RWPE2 (cell line): ENCODE measurements at regions not wholly inside any gene's neighbourhood (a gene's known extent, or its start where the extent isn't known, plus 50 kb on each side); places are given as distances from the start of the nearest gene placed in this dataset.

Source experiments
- ATAC-seq: fragments of 200-7000 bp; cut with Tn5 transposase; 3 replicates; pipeline ENCODE4 v1.9.1; 2021; ENCODE audit warnings: low read depth
- DNase-seq: peaks from one replicate; pipeline ENCODE4 v3.0.0-alpha.2; 2020; ENCODE audit warnings: low spot score
- H3K27ac ChIP-seq: fragments of 450-650 bp; 2 replicates; pipeline ENCODE4 v1.5.1; 2017; ENCODE audit warnings: mild to moderate bottlenecking; ENCODE audit not compliant: poor library complexity, severe bottlenecking
- H3K27me3 ChIP-seq: fragments of 250-450 bp; sonication (Bioruptor Pico); 2 replicates; pipeline ENCODE4 v1.5.1; 2021; ENCODE audit warnings: mild to moderate bottlenecking, moderate library complexity; ENCODE audit not compliant: insufficient read depth, poor library complexity, severe bottlenecking
- H3K36me3 ChIP-seq: fragments of 250-450 bp; sonication (Bioruptor Pico); 2 replicates; pipeline ENCODE4 v1.5.1; 2020; ENCODE audit warnings: low read depth, mild to moderate bottlenecking, moderate library complexity
- H3K4me1 ChIP-seq: fragments of 250-450 bp; sonication (Bioruptor Pico); 2 replicates; pipeline ENCODE4 v1.5.1; 2021; ENCODE audit warnings: mild to moderate bottlenecking, moderate library complexity; ENCODE audit not compliant: insufficient read depth, poor library complexity, severe bottlenecking
- H3K4me3 ChIP-seq: fragments of 250-450 bp; sonication (Bioruptor Pico); 2 replicates; pipeline ENCODE4 v1.5.1; 2021; ENCODE audit warnings: mild to moderate bottlenecking, moderate library complexity; ENCODE audit not compliant: severe bottlenecking
- H3K9me3 ChIP-seq: fragments of 250-450 bp; sonication (Bioruptor Pico); 2 replicates; pipeline ENCODE4 v1.5.1; 2021; ENCODE audit warnings: mild to moderate bottlenecking, moderate library complexity; ENCODE audit not compliant: severe bottlenecking
- TF ChIP-seq, protein P1 (sequence below): fragments of 450-650 bp; IDR thresholded peaks from one replicate; pipeline ENCODE4 v1.5.1; 2017; ENCODE audit warnings: mild to moderate bottlenecking, moderate library complexity; ENCODE audit not compliant: poor library complexity, severe bottlenecking

DNA sequence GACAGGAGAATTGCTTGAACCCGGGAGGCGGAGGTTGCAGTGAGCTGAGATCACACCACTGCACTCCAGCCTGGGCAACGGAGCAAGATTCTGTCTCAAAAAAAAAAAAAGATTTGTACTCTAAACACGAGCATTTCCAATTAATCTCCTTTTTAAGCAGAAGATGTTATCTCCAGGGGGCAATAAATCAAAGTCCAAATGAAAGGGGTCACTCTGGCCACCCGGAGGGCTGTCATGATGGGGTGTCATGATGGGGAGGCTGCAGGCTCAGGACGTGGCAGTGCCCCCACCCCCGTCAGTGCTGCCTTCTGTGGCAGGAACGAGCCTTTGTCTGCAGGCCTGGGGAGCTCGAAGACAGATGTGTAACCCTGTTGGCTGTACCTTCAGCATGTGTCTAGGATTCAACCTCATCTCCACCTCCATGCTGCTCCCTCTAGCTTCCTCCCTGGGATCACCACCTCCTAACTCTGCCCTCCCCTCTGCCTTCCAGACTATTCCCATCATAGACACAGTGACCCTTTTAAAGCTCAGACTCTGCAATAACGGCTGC, 76.9 kb upstream of the YWHAQ start:
- no peak for ATAC-seq
- H3K4me1 ChIP-seq, result peaks cover 12% of the 10 kb centered on the region
- TF ChIP-seq, protein P1, sequence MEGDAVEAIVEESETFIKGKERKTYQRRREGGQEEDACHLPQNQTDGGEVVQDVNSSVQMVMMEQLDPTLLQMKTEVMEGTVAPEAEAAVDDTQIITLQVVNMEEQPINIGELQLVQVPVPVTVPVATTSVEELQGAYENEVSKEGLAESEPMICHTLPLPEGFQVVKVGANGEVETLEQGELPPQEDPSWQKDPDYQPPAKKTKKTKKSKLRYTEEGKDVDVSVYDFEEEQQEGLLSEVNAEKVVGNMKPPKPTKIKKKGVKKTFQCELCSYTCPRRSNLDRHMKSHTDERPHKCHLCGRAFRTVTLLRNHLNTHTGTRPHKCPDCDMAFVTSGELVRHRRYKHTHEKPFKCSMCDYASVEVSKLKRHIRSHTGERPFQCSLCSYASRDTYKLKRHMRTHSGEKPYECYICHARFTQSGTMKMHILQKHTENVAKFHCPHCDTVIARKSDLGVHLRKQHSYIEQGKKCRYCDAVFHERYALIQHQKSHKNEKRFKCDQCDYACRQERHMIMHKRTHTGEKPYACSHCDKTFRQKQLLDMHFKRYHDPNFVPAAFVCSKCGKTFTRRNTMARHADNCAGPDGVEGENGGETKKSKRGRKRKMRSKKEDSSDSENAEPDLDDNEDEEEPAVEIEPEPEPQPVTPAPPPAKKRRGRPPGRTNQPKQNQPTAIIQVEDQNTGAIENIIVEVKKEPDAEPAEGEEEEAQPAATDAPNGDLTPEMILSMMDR, result no peak
- H3K9me3 ChIP-seq, result no peaks in the 10 kb centered on the region
- no peaks in the 10 kb centered on the region for H3K36me3 ChIP-seq
- no peak for DNase-seq
- no peaks in the 10 kb centered on the region for H3K27me3 ChIP-seq
- no peak overlapping the region for H3K4me3 ChIP-seq
- no peak overlapping the region for H3K27ac ChIP-seq

DNA sequence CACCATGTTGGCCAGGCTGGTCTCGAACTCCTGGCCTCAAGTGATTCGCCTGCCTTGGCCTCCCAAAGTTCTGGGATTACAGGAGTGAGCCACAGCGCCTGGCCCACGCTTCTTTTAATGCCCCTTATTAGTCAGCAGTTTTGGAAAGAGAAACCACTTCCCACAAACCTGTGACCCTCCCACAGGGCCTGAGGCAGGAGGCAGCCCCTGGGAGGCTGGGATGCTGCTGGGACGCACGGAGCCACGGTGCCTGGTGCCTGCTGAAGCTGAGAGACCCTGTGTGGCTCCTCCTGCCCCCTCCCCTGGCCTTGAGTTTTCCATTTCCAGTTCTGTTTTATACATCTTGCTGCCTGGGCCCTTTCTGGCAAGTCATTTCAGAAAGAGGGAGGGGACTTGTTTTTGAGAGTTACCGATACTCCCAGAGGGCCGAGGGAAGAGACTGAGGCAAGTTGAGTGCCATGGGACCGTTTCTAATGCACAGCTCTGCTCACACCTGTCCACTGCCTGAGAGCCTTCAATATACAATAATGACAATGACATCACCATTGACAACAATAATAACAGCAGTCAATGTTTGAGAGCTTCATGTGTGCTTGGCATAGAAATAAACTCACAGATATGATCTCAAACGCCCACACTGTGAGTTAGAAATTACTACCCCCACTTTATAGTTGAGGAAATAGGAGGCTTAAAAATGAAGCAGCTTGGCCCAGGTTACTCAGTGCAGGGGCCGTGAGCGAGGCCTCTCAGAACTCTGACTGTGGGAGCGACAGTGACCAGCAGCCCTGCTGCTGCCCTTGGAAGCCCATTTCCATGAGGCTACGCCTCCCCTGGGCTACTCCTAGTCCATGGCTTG, 78.1 kb upstream of the YWHAQ start:
- Histone ChIP-seq H3K36me3 (no peaks in the 10 kb centered on the region), H3K27ac (no peak overlapping the region), H3K27me3 (no peaks in the 10 kb centered on the region), H3K9me3 (no peaks in the 10 kb centered on the region), H3K4me3 (no peak overlapping the region), H3K4me1 (peaks cover 3% of the 10 kb centered on the region)
- no peak for ATAC-seq
- TF ChIP-seq, protein P1, result no peak
- DNase-seq, result no peak

DNA sequence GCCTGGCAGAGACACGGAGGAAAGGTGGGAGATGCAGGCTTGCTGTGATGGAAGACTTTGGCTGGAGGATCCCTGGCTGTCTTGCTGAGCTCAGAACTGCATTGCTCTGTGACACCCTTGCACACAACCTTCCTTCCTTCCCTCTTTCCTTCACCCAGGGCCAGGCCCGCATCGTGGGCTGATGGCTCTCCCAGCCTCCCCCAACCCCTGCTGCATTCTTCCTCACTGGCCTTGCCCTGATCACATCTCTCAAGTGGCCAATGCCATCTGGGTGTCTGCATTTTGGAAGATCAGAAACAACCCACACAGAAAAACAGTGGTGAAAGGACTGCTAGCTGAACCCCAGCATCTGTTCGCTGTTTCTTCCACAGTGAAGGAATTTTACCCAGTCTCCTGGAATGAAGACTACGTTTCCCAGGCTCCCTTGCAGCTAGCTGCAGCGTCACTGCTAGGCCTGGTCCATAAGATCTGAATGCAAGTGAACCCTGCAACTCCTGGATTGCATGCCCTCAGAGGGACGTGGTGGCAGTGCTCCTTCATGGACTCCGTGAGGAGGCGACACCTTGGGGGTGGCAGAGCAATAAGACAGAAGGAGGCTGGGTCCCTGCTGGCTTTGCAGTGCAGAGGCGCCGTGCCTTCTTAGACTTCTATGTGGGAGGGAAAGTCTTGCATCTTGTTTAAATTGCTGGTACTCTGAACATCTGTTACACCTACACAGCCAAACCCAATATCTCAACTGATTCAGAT, 78.9 kb upstream of the YWHAQ start:
- TF ChIP-seq, protein P1, result no peak
- no peak overlapping the region for H3K27ac ChIP-seq

DNA sequence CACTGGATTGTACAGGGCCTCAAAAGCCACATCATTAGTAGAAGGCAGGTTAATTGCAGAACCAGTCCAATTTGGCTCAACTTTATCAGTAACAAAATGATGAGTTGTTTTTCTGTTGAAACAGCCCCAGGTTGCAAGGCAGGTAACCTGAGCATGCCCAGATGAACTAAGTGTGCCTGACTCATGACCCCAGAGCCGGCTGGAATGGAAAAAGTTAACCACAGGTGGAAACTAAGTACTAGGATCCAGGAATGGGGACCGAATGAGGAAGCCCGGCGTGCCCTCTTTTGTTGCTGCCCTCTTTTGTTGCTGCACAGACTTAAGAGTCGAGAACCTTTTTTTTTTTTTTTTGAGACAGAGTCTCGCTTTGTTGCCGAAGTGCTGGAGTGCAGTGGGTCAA, 79.5 kb upstream of the YWHAQ start:
- Histone ChIP-seq H3K9me3 (no peaks in the 10 kb centered on the region), H3K36me3 (no peaks in the 10 kb centered on the region), H3K27ac (no peak overlapping the region), H3K4me3 (no peak overlapping the region), H3K27me3 (no peaks in the 10 kb centered on the region), H3K4me1 (no peaks in the 10 kb centered on the region)
- ATAC-seq, result peak; percentile 84
- DNase-seq, result no peak
- TF ChIP-seq, protein P1, result no peak

More for the DNA sequence above, 78.9 kb upstream of the YWHAQ start:
- Histone ChIP-seq H3K27me3 (no peaks in the 10 kb centered on the region), H3K9me3 (no peaks in the 10 kb centered on the region), H3K4me1 (no peaks in the 10 kb centered on the region), H3K4me3 (no peak overlapping the region), H3K36me3 (no peaks in the 10 kb centered on the region)
- no peak for DNase-seq
- no peak for ATAC-seq
